SH-SY5Y (cell line): ENCODE measurements at regions not wholly inside any gene's neighbourhood (a gene's known extent, or its start where the extent isn't known, plus 50 kb on each side); places are given as distances from the start of the nearest gene placed in this dataset.

Source experiments
- GATA2 ChIP-seq: IDR thresholded peaks from 2 replicates; pipeline ENCODE4 v1.6.1; 2011; ENCODE audit warnings: mild to moderate bottlenecking, low read depth, low read length
- GATA3 ChIP-seq: IDR thresholded peaks from 2 replicates; pipeline ENCODE4 v1.6.1; 2011; ENCODE audit warnings: low read depth, mild to moderate bottlenecking, low read length, moderate library complexity

DNA sequence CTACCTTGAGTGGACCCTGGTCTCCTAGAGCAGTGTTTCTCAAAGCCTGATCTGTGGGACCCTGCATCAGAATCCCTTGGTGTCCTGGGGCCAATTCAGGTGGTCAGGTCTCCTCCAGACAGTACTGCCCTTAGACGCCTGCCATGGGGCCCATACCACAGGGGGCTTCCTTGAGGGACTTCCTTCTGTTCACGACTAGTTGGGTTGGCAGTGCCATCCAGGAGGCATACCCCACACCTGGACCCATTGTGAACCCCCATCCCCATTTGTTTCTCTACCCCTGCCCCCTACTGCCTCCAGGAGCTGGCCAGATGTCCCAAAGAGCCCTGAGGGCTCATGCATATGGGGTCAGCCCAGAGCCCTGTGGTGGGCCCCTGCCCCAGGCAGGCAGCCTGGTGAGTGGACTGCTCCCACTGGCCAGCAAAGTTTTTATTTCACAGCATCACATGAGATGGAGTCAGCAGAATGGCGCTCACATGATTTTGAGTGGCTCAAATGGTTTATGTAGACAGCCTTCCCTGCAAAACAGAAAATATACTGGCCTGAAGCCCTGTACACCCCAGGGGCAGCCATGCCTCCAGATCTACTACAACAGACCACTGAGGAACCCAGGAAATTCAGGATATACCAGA, 259.9 kb upstream of the ZMIZ1 start:
- no peak for TF ChIP-seq GATA2
- no peak for TF ChIP-seq GATA3
